GM18907 (cell line): ENCODE measurements at regions not wholly inside any gene's neighbourhood (a gene's known extent, or its start where the extent isn't known, plus 50 kb on each side); places are given as distances from the start of the nearest gene placed in this dataset.

Experiments
- ATAC-seq: cut with Tn5 transposase; IDR thresholded peaks from one replicate; pipeline ENCODE4 v1.9.1; 2021; ENCODE audit warnings: mild to moderate bottlenecking, moderate library complexity; ENCODE audit not compliant: unreplicated experiment

GRCh38 chr10:110355141-110355831 is 50.6 kb upstream of the SMNDC1 start:
- peak; percentile 43 for ATAC-seq

DNA sequence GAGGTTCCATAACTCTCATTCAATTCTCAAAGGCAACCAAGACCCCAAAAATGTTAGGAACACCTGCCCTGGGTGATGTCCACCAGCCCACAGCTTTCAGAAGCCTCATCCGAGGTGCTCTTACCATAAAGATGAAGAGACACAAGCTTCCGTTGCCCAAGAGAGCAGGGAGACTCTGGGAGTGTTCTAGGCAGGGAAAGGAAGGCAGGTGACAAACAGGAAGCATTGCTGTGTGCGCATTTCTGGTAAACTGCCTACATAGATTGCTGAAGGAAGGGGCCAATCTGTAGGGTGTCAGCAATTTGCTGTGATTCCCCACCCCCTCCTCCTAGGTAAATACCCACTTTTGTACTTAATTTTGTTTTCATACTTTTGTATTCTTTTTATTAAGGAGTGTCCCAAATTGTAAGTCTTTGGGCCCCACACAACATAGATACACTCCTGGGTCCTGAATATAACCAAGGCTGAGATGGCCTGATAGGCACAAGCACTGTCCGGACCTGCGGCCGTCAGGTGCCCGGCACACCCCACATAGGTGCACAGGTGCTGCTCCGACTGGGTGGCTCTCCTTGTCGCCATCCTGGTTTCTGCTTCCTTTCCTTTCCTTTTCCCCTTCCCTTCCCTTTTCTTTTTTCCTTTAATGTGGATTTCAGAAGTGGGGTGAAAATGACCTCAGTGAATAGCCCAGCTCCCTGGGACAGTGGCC is 51.4 kb upstream of the SMNDC1 start:
- ATAC-seq = peak; percentile 20

GRCh38 chr10:110356628-110357245 is 52.0 kb upstream of the SMNDC1 start:
- peak; percentile 80 for ATAC-seq

- ATAC-seq = peak; percentile 19
Observed at GRCh38 chr10:110357252-110357780, 52.6 kb upstream of the SMNDC1 start.

DNA sequence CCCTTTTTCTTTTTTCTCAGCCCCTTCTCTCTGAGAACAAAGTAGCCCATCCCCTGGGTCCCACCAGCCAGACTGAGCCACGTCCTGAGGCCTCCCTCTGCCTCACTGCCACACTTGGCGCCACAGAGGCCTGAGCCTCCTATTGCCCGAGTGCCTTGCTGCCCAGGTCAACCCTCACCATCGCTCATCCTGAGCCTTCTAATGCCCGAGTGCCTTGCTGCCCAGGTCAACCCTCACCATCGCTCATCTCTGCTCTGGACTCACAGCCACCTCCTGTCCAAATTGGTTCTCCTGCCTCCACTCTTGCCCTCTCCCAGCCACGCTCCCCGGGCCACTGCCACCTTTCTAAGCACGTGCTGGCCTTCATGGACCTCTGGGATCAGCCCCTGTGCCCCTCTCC is 53.2 kb upstream of the SMNDC1 start:
- ATAC-seq = no peak

DNA sequence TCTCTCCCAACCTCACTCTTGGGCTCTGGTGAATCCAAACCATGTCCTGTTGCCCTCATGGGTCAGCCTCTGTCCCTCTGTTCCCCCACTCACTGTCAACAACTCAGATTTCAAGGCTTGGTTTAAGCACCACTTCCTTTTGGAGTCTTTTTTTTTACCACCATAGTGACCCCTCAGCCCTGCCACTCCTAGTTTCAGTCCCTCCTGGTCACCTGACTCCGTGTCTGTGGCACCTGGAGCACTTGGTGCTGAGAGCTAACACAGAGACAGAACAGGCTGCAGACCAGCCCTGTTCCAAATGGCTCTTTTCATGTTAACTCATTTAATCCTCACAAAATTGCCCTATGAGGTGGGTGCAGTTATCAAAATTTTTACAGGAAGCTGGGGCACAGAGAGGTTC is 53.6 kb upstream of the SMNDC1 start:
- ATAC-seq = no peak

- ATAC-seq = no peak
Observed at GRCh38 chr10:110358869-110359629, 54.3 kb upstream of the SMNDC1 start.

DNA sequence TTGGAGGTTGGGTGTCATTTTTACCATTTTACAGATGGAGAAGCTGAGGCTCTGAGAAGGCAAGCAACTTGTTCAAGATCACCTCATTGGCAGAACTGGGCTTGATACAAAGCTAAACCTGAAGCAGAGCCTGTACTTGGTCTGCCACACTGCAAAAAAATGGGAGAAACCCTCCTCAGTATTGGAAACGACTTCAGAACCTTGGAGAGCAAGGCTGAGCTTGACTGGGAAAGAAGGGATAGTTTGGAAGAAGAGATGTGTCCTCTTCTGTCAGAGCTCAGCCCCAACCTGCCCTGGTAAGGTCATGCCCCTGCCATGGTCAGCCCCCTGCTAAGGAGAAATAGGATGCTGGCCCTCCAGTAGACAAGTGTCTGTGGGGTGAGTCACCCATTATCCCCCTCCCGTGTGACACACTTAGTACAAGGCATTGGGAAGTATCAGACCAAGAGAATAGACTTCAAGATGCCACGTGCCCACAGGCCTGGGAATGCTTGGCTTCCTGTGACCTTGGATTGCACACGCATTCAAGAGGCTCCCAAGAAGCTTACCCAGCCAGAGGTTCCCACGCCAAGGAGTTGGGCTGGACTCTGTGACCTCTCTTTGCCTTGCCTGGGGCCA is 56.2 kb upstream of the SMNDC1 start:
- ATAC-seq = no peak

DNA sequence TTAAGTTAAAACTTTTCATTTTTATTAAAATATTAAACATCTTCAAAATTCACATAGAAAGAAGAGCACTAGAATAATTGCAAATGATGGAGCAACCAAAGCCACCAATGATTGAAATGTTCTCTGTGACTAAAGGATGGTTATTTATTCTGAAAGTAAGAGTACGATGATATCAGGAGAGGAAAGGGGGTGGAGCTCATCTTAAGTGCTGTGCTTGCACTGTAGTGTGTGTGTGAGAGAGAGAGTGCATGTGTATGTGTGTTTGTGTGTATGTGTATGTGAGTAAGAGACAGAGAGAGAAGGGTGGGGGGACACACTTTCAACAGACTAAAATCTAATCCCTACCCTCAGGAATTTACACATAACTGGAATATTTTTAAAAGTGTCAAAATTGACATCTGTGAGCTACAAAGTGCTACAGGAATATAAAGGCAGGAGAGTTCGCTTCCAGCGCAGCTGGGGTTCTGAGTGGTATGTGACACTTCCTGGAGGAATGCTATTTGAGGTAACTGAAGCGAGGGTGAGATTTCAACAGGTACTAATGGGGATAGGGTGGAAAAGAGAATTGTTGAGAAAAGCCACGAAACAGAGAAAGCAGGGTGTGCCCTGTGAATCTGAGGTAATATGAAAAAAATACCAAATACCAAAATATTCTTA is 57.2 kb upstream of the SMNDC1 start:
- ATAC-seq = no peak

DNA sequence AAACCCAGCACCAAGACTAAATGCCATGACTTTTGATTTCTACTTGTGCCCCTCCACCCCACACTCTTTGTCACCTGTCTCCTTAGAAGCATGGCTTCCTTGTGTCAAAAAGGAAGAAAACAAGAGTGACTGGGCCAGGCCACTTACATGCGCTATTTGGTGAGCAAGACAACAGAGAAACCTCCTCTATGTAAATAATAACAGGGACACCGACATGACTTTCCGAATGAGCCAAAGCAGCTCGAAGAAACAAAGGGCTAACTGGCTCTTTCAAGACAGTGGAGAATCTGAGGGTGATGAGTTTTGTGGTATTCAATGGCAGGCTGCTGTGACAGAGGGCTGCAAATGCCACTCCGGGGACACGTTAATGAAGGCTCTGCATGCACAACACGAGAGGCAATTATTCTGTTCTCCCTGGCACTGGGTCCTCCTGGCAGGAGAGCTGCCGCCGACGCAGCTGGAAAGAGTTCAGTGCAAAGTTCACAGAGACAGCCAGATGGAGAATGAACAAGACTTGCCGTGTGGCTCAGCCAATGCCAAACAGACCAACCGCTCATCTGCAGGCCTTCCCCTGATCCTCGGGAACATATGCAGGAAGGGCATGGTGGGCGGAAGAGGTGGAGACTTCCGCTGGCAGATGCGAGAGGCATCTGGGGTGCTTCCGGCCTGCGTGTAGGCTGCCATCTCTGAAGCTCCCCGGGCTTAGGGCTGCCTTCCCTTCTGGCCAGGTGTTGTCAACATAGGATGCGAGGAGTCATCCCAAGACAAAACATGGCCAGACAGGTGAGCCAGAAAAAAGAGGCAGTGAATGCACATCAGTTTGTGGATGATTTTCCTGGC is 59.1 kb upstream of the SMNDC1 start:
- no peak for ATAC-seq

DNA sequence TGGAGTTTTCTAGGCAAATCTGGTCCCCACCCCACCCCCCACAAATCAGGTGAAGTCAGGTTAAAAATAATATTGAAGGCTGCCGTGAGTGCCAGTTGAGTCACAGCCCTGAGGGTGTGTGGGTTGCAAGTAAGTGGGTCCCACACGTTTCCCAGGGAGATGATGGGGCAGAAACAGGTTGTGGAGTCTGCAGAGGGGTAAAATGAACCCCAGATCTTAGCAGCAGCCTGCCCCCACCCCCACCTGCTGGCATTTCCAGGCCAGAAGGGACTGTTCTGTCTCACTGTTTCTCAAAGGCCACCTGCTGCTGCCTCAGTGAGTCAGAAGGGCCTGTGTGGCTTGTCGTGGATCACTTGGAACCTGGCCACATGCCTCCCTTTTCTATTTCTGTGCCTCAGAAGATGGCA is 59.8 kb upstream of the SMNDC1 start:
- ATAC-seq = no peak

DNA sequence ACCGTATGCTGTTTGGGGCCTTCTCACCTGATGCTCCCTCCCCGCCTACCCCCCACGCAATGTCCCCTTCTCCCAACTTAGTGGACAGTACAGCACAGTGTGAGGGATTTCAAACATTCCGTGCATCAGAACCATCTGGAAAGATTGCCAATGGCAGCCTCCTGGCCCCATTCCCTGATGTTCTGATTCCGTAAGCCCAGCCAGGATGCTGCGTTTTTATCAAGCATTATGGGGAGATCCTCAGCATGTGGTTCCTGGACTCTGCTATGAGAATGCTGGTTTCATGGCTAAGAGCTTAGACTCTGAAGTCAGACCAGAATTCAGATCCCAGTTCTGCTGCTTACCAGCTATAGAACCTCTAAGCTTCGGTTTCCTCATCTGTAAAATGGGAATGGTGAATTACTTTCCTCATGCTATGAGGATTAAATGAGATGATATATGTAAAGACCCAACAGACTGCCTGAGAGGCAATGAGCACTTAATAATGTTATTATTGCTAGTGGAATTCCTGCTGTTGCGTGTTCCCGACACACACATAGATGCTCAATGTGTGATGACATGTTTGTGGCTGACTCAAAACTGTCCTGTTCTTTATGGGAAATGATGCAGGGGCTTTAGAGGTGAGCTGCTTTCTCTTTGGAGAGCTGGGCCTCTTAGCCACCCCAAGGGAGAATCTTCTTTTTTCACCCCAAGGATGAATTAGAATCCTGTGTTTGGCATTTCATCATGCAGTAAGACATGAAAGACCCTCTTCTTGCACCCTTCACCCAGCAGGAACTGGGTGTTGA is 60.8 kb upstream of the SMNDC1 start:
- no peak for ATAC-seq

GRCh38 chr10:110366635-110367034 is 61.9 kb upstream of the SMNDC1 start:
- no peak for ATAC-seq

DNA sequence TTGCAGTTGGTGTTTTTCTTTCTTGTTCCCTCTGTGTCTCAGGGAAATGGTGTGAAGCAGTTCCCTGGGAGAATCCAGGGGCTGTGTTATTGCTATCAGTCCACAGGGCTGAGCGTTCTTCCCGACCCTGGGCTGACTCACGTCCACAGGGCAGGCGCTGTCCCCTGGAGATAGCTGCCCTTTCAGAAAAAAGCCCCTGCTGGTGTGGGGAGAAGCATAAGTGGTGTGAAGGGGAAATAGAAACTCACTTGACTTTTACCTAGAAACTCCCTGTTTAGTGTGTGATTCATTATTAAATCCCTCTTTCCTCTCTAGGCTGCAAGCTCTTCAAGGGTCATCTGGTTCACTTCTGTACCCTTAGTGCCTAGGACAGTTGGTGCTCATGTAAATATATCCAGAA is 63.3 kb upstream of the SMNDC1 start:
- ATAC-seq = peak; percentile 69

GRCh38 chr10:110368556-110368955 is 63.8 kb upstream of the SMNDC1 start:
- ATAC-seq = peak; percentile 16

- ATAC-seq = no peak
Observed at GRCh38 chr10:110370006-110370405, 65.3 kb upstream of the SMNDC1 start.

GRCh38 chr10:110372656-110373055 is 67.9 kb upstream of the SMNDC1 start:
- ATAC-seq = no peak

GRCh38 chr10:110373059-110373458 is 68.3 kb upstream of the SMNDC1 start:
- ATAC-seq = no peak
